HCT116 (cell line): ENCODE measurements at regions not wholly inside any gene's neighbourhood (a gene's known extent, or its start where the extent isn't known, plus 50 kb on each side); places are given as distances from the start of the nearest gene placed in this dataset.

Experiments
- ATAC-seq: fragments of 200-7000 bp; cut with Tn5 transposase; 2 replicates; pipeline ENCODE4 v1.9.1; 2020; ENCODE audit warnings: mild to moderate bottlenecking, moderate library complexity
- BruUV-seq: library from RNA; stranded (reverse); fragments of 400-500 nt; replicated peaks from 2 replicates; lab custom pipeline; 2021; lab: Mats Ljungman, UMichigan
- CTCF ChIA-PET: fragments of 300-600 bp; sonication (Branson Sonifier 250); formaldehyde crosslinking; loops from one replicate; lab custom pipeline; 2021; ENCODE audit warnings: antibody characterized with exemption; lab: Charles Lee
- POLR2A ChIA-PET: fragments of 300-600, 350-600 bp; sonication (Branson Sonifier 250); formaldehyde crosslinking; loops from one replicate; lab custom pipeline; 2021; ENCODE audit warnings: antibody characterized with exemption; lab: Charles Lee
- RAD21 ChIA-PET, 2 experiments: fragments of 300-600 bp; sonication (Branson Sonifier 250); formaldehyde crosslinking; loops; one replicate each; lab custom pipeline; 2023; ENCODE audit warnings: low total read pairs in 2 of 2; ENCODE audit not compliant: uncharacterized antibody in 2 of 2, unreplicated experiment in 2 of 2, low non-redundant PET in 1 of 2; lab: Charles Lee
- DNase-seq: peaks from one replicate; pipeline ENCODE4 v3.0.0-alpha.2; 2010; ENCODE audit warnings: low read depth, low spot score
- H2AFZ ChIP-seq: fragments of 200-600 bp; shearing (Covaris generic), sonication (generic); 2 replicates; pipeline ENCODE4 v1.6.1; 2017; ENCODE audit warnings: low read depth, mixed run types, mixed read lengths, antibody characterized with exemption, low read length; ENCODE audit not compliant: poor library complexity, severe bottlenecking
- H3K27ac ChIP-seq: 2 replicates; pipeline ENCODE4 v1.5.1; 2012; ENCODE audit warnings: low read depth, low read length
- H3K27me3 ChIP-seq: fragments of 200-600 bp; sonication (generic); 2 replicates; pipeline ENCODE4 v1.6.1; 2016; ENCODE audit warnings: mixed run types, low read length, mixed read lengths; ENCODE audit not compliant: insufficient read depth
- H3K36me3 ChIP-seq, 2 experiments: fragments of 200-500 bp in 1 of 2; fragments of 200-600 bp in 1 of 2; sonication (Bioruptor generic) in 1 of 2; sonication (generic) in 1 of 2; 2 replicates each; pipeline versions ENCODE4 v1.5.1 to v1.6.1; 2014 to 2016; ENCODE audit warnings: low read length in 2 of 2, inconsistent platforms in 1 of 2, mixed read lengths in 1 of 2, mixed run types in 1 of 2; ENCODE audit not compliant: insufficient read depth in 2 of 2, control insufficient read depth in 1 of 2
- H3K4me1 ChIP-seq, 2 experiments: fragments of 200-600 bp in 1 of 2; sonication (generic) in 1 of 2; 2 replicates each; pipeline versions ENCODE4 v1.5.1 to v1.6.1; 2012 to 2017; ENCODE audit warnings: low read length in 2 of 2, inconsistent platforms in 1 of 2, mild to moderate bottlenecking in 1 of 2, mixed read lengths in 1 of 2, mixed run types in 1 of 2, moderate library complexity in 1 of 2; ENCODE audit not compliant: insufficient read depth in 2 of 2, control insufficient read depth in 1 of 2
- H3K4me2 ChIP-seq: fragments of 200-600 bp; sonication (generic); 2 replicates; pipeline ENCODE4 v1.6.1; 2017; ENCODE audit warnings: mixed run types, low read length, mixed read lengths
- H3K4me3 ChIP-seq, 2 experiments: fragments of 200-600 bp in 1 of 2; sonication (generic) in 1 of 2; replicated peaks in 1 of 2; 2 replicates each; pipeline ENCODE4 v1.5.1; 2011 to 2016; ENCODE audit warnings: low read length in 2 of 2, control low read depth in 1 of 2, low read depth in 1 of 2, mild to moderate bottlenecking in 1 of 2, mixed read lengths in 1 of 2, mixed run types in 1 of 2
- H3K79me2 ChIP-seq: fragments of 200-600 bp; sonication (generic); 2 replicates; pipeline ENCODE4 v1.6.1; 2017; ENCODE audit warnings: mild to moderate bottlenecking, mixed run types, low read length, moderate library complexity, mixed read lengths; ENCODE audit not compliant: insufficient read depth
- H3K9ac ChIP-seq: fragments of 200-600 bp; sonication (generic); 2 replicates; pipeline ENCODE4 v1.6.1; 2016; ENCODE audit warnings: low read length, mixed read lengths
- H3K9me2 ChIP-seq: fragments of 200-600 bp; sonication (generic), shearing (Covaris generic); 2 replicates; pipeline ENCODE4 v1.6.1; 2017; ENCODE audit warnings: mixed run types, mild to moderate bottlenecking, moderate library complexity; ENCODE audit not compliant: insufficient read depth
- H3K9me3 ChIP-seq, 2 experiments: fragments of 200-500 bp in 1 of 2; fragments of 200-600 bp in 1 of 2; sonication (Bioruptor generic) in 1 of 2; sonication (generic) in 1 of 2; 2 replicates each; pipeline ENCODE4 v1.6.1; 2014 to 2017; ENCODE audit warnings: low read length in 2 of 2, mixed read lengths in 2 of 2, inconsistent platforms in 1 of 2, low read depth in 1 of 2, mild to moderate bottlenecking in 1 of 2, mixed run types in 1 of 2, moderate library complexity in 1 of 2; ENCODE audit not compliant: control insufficient read depth in 1 of 2, insufficient read depth in 1 of 2
- H4K20me1 ChIP-seq: fragments of 200-600 bp; sonication (generic), shearing (Covaris generic); 2 replicates; pipeline ENCODE4 v1.6.1; 2017; ENCODE audit warnings: mixed run types, mild to moderate bottlenecking, moderate library complexity; ENCODE audit not compliant: insufficient read depth
- CBX3 ChIP-seq: IDR thresholded peaks from 2 replicates; pipeline ENCODE4 v1.6.1; 2012; ENCODE audit warnings: low read depth
- EGR1 ChIP-seq: IDR thresholded peaks from 2 replicates; pipeline ENCODE4 v1.6.1; 2012; ENCODE audit warnings: low read depth
- FOSL1 ChIP-seq: IDR thresholded peaks from 2 replicates; pipeline ENCODE4 v1.6.1; 2012; ENCODE audit warnings: low read depth
- JUND ChIP-seq: IDR thresholded peaks from 2 replicates; pipeline ENCODE4 v1.6.1; 2012
- POLR2A ChIP-seq: IDR thresholded peaks from 2 replicates; pipeline ENCODE4 v1.7.0; 2011; ENCODE audit warnings: borderline replicate concordance; ENCODE audit not compliant: insufficient read depth, insufficient read length; ENCODE audit errors: extremely low read depth
- RAD21 ChIP-seq: IDR thresholded peaks from 2 replicates; pipeline ENCODE4 v1.6.1; 2012; ENCODE audit warnings: low read depth, mild to moderate bottlenecking
- SIN3A ChIP-seq: IDR thresholded peaks from 2 replicates; pipeline ENCODE4 v1.6.1; 2012; ENCODE audit warnings: low read depth
- SP1 ChIP-seq: IDR thresholded peaks from 2 replicates; pipeline ENCODE4 v1.6.1; 2012; ENCODE audit warnings: low read depth
- SRF ChIP-seq: IDR thresholded peaks from 2 replicates; pipeline ENCODE4 v1.6.1; 2012; ENCODE audit warnings: low read depth
- TCF7L2 ChIP-seq: IDR thresholded peaks from 2 replicates; pipeline ENCODE4 v1.7.0; 2011; ENCODE audit warnings: borderline replicate concordance, inconsistent platforms; ENCODE audit not compliant: insufficient read depth, insufficient read length; ENCODE audit errors: extremely low read depth
- YY1 ChIP-seq: IDR thresholded peaks from 2 replicates; pipeline ENCODE4 v1.6.1; 2011; ENCODE audit warnings: low read length, low read depth, moderate library complexity, mild to moderate bottlenecking; ENCODE audit not compliant: insufficient replicate concordance; ENCODE audit errors: extremely low read depth
- ZNF274 ChIP-seq: fragments of 200-500 bp; sonication (Bioruptor generic); IDR thresholded peaks from 2 replicates; pipeline ENCODE4 v1.6.1; 2014; ENCODE audit warnings: mild to moderate bottlenecking, low read depth, low read length, inconsistent platforms
- intact Hi-C: fragments of 100-400 bp; cut with micrococcal nuclease; formaldehyde crosslinking; loops from 2 replicates; pipeline ENCODE4 v1.10.0; 2022
- TF ChIP-seq, protein P1 (sequence below): IDR thresholded peaks from 2 replicates; pipeline ENCODE4 v1.6.1; 2011; ENCODE audit warnings: mild to moderate bottlenecking, low read length, moderate library complexity; ENCODE audit not compliant: insufficient replicate concordance; ENCODE audit errors: extremely low read depth
- TF ChIP-seq, protein P2 (sequence below): IDR thresholded peaks from 2 replicates; pipeline ENCODE4 v1.6.1; 2012
- TF ChIP-seq, protein P3 (sequence below): IDR thresholded peaks from 2 replicates; pipeline ENCODE4 v1.6.1; 2012
- TF ChIP-seq, protein P4 (sequence below): IDR thresholded peaks from 2 replicates; pipeline ENCODE4 v1.6.1; 2012; ENCODE audit warnings: low read depth
- TF ChIP-seq, protein P5 (sequence below), 3 experiments: fragments of 200-600 bp in 1 of 3; sonication (generic) in 1 of 3; IDR thresholded peaks in 2 of 3; conservative IDR thresholded peaks in 1 of 3; 2 replicates each; pipeline ENCODE4 v1.5.1; 2012 to 2017; ENCODE audit warnings: low read depth in 2 of 3, low read length in 2 of 3, antibody characterized with exemption in 1 of 3, borderline replicate concordance in 1 of 3, control low read depth in 1 of 3, mild to moderate bottlenecking in 1 of 3, mixed read lengths in 1 of 3, mixed run types in 1 of 3, moderate library complexity in 1 of 3; ENCODE audit not compliant: insufficient read depth in 1 of 3

DNA sequence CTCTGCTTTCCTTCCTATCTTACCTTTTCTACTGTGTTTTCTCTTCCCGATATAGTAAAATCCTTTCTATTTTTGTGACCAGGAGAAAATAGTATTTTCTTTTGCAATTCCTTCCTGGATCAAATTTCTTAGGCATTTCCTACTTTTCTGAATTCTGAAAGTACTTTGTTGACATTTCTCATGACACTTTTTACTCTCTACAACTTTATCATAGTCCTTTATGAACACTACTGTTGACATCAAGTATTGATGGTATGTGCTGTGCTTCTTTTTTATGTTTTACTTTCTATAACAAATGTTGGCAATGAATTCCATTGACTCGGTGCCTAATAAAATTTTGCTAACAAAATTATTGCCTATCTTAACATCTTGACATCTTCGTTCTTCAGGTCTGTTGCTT is 217.7 kb upstream of the TCF4 start:
- TF ChIP-seq ZNF274 = no peak
- TF ChIP-seq CBX3 = no peak
- no peak for TF ChIP-seq SP1
- TF ChIP-seq, protein P1, sequence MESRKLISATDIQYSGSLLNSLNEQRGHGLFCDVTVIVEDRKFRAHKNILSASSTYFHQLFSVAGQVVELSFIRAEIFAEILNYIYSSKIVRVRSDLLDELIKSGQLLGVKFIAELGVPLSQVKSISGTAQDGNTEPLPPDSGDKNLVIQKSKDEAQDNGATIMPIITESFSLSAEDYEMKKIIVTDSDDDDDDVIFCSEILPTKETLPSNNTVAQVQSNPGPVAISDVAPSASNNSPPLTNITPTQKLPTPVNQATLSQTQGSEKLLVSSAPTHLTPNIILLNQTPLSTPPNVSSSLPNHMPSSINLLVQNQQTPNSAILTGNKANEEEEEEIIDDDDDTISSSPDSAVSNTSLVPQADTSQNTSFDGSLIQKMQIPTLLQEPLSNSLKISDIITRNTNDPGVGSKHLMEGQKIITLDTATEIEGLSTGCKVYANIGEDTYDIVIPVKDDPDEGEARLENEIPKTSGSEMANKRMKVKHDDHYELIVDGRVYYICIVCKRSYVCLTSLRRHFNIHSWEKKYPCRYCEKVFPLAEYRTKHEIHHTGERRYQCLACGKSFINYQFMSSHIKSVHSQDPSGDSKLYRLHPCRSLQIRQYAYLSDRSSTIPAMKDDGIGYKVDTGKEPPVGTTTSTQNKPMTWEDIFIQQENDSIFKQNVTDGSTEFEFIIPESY = no peak
- no peak for TF ChIP-seq JUND
- TF ChIP-seq FOSL1 = no peak
- TF ChIP-seq YY1 = no peak
- no peak for TF ChIP-seq TCF7L2
- TF ChIP-seq EGR1 = no peak
- TF ChIP-seq, protein P2, sequence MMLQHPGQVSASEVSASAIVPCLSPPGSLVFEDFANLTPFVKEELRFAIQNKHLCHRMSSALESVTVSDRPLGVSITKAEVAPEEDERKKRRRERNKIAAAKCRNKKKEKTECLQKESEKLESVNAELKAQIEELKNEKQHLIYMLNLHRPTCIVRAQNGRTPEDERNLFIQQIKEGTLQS = no peak
- TF ChIP-seq SRF = no peak
- TF ChIP-seq, protein P3, sequence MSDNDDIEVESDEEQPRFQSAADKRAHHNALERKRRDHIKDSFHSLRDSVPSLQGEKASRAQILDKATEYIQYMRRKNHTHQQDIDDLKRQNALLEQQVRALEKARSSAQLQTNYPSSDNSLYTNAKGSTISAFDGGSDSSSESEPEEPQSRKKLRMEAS = no peak
- no peak for TF ChIP-seq POLR2A
- TF ChIP-seq, protein P4, sequence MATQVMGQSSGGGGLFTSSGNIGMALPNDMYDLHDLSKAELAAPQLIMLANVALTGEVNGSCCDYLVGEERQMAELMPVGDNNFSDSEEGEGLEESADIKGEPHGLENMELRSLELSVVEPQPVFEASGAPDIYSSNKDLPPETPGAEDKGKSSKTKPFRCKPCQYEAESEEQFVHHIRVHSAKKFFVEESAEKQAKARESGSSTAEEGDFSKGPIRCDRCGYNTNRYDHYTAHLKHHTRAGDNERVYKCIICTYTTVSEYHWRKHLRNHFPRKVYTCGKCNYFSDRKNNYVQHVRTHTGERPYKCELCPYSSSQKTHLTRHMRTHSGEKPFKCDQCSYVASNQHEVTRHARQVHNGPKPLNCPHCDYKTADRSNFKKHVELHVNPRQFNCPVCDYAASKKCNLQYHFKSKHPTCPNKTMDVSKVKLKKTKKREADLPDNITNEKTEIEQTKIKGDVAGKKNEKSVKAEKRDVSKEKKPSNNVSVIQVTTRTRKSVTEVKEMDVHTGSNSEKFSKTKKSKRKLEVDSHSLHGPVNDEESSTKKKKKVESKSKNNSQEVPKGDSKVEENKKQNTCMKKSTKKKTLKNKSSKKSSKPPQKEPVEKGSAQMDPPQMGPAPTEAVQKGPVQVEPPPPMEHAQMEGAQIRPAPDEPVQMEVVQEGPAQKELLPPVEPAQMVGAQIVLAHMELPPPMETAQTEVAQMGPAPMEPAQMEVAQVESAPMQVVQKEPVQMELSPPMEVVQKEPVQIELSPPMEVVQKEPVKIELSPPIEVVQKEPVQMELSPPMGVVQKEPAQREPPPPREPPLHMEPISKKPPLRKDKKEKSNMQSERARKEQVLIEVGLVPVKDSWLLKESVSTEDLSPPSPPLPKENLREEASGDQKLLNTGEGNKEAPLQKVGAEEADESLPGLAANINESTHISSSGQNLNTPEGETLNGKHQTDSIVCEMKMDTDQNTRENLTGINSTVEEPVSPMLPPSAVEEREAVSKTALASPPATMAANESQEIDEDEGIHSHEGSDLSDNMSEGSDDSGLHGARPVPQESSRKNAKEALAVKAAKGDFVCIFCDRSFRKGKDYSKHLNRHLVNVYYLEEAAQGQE = no peak
- TF ChIP-seq SIN3A = no peak
- TF ChIP-seq, protein P5, sequence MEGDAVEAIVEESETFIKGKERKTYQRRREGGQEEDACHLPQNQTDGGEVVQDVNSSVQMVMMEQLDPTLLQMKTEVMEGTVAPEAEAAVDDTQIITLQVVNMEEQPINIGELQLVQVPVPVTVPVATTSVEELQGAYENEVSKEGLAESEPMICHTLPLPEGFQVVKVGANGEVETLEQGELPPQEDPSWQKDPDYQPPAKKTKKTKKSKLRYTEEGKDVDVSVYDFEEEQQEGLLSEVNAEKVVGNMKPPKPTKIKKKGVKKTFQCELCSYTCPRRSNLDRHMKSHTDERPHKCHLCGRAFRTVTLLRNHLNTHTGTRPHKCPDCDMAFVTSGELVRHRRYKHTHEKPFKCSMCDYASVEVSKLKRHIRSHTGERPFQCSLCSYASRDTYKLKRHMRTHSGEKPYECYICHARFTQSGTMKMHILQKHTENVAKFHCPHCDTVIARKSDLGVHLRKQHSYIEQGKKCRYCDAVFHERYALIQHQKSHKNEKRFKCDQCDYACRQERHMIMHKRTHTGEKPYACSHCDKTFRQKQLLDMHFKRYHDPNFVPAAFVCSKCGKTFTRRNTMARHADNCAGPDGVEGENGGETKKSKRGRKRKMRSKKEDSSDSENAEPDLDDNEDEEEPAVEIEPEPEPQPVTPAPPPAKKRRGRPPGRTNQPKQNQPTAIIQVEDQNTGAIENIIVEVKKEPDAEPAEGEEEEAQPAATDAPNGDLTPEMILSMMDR (IDR thresholded peaks at IDR 0.05 in 2 of 3, conservative IDR thresholded peaks at IDR 0.05 in 1 of 3; ENCODE audit: borderline replicate concordance in 1 of 3, insufficient read depth in 1 of 3, low read depth in 2 of 3, low read length in 2 of 3) = no peak
- no peak for TF ChIP-seq RAD21
- no peak overlapping the region for H3K4me2 ChIP-seq
- H3K36me3 ChIP-seq = no peaks in the 10 kb centered on the region
- no peaks in the 10 kb centered on the region for H3K9me2 ChIP-seq
- RAD21 ChIA-PET = no interaction called here
- DNase-seq (no peak), ATAC-seq (no peak)
- peaks cover 5 to 10% of the 10 kb centered on the region in 2 experiments; a peak in 2 of 4 replicates for H3K9me3 ChIP-seq
- no peaks in the 10 kb centered on the region; the same call in 1 of the 2 replicates for H4K20me1 ChIP-seq
- H3K79me2 ChIP-seq = no peaks in the 10 kb centered on the region
- H2AFZ ChIP-seq = no peak overlapping the region
- H3K27me3 ChIP-seq = no peaks in the 10 kb centered on the region
- H3K4me3 ChIP-seq = no peak overlapping the region
- CTCF ChIA-PET = no interaction called here
- H3K9ac ChIP-seq = no peak overlapping the region
- intact Hi-C loops = no loop called here
- POLR2A ChIA-PET = no interaction called here
- no peak overlapping the region for H3K27ac ChIP-seq
- no TSS peak for BruUV-seq
- no peaks in the 10 kb centered on the region for H3K4me1 ChIP-seq
